Ascending aorta (tissue), 2 donors: ENCODE measurements at regions not wholly inside any gene's neighbourhood (a gene's known extent, or its start where the extent isn't known, plus 50 kb on each side); places are given as distances from the start of the nearest gene placed in this dataset.

ENCODE experiments used
- DNase-seq, 2 donors: peaks; one replicate each; pipeline ENCODE4 v3.0.0-alpha.2; 2019; ENCODE audit warnings: low spot score in 2 of 2
- H3K27ac ChIP-seq, 2 donors: fragments of 200-600 bp; sonication (generic); one replicate each; pipeline ENCODE4 v1.5.1; 2016 to 2017; ENCODE audit warnings: mild to moderate bottlenecking in 1 of 2
- H3K27me3 ChIP-seq: fragments of 200-600 bp; sonication (generic); one replicate; pipeline ENCODE4 v1.5.1; 2017
- H3K36me3 ChIP-seq, 2 donors: fragments of 200-600 bp; sonication (generic); one replicate each; pipeline ENCODE4 v1.5.1; 2016
- H3K4me1 ChIP-seq, 2 donors: fragments of 200-600 bp; sonication (generic); one replicate each; pipeline ENCODE4 v1.5.1; 2016 to 2017; ENCODE audit warnings: mild to moderate bottlenecking in 1 of 2
- H3K4me3 ChIP-seq, 2 donors: fragments of 200-600 bp; sonication (generic); one replicate each; pipeline ENCODE4 v1.5.1; 2016 to 2017; ENCODE audit warnings: mild to moderate bottlenecking in 1 of 2
- H3K9me3 ChIP-seq, 2 donors: fragments of 200-600 bp; sonication (generic); one replicate each; pipeline ENCODE4 v1.5.1; 2016
- intact Hi-C: fragments of 100-400 bp; cut with DNase I; formaldehyde crosslinking; loops from one replicate; pipeline ENCODE4 v1.15.1; 2023
- TF ChIP-seq, protein P1 (sequence below), 3 experiments: fragments of 200-600 bp in 2 of 3; fragments of 450-650 bp in 1 of 3; sonication (generic) in 2 of 3; IDR thresholded peaks; one replicate each; pipeline ENCODE4 v1.5.1; 2016 to 2019; ENCODE audit warnings: antibody characterized with exemption in 3 of 3, mild to moderate bottlenecking in 1 of 3, moderate library complexity in 1 of 3

DNA sequence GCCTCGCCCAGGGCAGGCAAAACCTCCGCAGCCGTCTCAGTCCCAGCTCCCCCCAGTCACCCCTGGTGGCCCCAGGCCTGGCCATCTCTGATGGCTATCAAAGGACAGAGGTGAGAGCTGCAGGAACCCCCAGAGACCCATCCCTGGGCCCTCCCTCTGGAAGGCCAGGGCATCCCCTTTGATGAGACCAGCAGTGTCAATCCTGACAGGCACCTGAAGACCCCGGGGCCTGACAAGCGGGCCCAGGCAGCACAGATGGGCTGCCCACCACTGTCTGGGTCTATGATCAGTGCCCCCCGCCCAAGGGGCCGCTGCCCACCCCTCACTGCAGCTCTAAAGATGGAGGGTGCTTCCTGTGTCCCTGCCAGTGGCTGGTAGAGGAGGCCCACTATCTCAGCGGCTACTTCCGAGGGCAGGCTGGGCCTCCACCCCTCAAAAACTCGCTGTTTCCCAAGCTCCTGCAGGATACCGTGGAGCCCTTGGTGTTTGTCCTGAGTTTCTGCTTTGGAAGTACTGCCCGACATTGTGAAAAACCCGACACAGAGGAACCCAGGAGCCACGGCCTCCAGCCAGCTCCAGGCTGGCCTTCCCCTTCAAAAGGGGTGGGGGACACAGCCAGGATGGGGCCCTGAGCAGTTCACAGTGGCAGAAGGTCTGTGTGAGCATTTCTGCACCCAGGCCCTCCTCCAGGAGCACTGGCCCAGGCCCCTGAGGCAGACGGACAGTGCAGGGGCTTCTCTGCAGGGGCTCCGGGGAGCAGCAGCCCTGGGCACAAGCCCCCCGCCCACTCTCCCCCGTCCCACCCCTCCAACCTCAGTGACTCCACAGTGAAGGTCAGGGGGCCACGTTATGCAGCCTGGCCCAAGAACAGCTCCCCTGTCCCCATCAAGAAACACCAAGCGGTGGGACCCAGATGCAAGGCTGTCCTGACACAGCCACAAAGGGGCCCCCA, 99.2 kb downstream of the PDGFA start:
- H3K27ac ChIP-seq: no peak overlapping the region
- no peak overlapping the region for H3K4me3 ChIP-seq
- H3K9me3 ChIP-seq: no peaks in the 10 kb centered on the region
- intact Hi-C loops: no loop called here
- no peak for DNase-seq
- TF ChIP-seq, protein P1, sequence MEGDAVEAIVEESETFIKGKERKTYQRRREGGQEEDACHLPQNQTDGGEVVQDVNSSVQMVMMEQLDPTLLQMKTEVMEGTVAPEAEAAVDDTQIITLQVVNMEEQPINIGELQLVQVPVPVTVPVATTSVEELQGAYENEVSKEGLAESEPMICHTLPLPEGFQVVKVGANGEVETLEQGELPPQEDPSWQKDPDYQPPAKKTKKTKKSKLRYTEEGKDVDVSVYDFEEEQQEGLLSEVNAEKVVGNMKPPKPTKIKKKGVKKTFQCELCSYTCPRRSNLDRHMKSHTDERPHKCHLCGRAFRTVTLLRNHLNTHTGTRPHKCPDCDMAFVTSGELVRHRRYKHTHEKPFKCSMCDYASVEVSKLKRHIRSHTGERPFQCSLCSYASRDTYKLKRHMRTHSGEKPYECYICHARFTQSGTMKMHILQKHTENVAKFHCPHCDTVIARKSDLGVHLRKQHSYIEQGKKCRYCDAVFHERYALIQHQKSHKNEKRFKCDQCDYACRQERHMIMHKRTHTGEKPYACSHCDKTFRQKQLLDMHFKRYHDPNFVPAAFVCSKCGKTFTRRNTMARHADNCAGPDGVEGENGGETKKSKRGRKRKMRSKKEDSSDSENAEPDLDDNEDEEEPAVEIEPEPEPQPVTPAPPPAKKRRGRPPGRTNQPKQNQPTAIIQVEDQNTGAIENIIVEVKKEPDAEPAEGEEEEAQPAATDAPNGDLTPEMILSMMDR (IDR thresholded peaks at IDR 0.05): no peak
- H3K4me1 ChIP-seq: peaks cover 8 to 11% of the 10 kb centered on the region in 2 donors
- no peaks in the 10 kb centered on the region for H3K36me3 ChIP-seq
- no peaks in the 10 kb centered on the region for H3K27me3 ChIP-seq

DNA sequence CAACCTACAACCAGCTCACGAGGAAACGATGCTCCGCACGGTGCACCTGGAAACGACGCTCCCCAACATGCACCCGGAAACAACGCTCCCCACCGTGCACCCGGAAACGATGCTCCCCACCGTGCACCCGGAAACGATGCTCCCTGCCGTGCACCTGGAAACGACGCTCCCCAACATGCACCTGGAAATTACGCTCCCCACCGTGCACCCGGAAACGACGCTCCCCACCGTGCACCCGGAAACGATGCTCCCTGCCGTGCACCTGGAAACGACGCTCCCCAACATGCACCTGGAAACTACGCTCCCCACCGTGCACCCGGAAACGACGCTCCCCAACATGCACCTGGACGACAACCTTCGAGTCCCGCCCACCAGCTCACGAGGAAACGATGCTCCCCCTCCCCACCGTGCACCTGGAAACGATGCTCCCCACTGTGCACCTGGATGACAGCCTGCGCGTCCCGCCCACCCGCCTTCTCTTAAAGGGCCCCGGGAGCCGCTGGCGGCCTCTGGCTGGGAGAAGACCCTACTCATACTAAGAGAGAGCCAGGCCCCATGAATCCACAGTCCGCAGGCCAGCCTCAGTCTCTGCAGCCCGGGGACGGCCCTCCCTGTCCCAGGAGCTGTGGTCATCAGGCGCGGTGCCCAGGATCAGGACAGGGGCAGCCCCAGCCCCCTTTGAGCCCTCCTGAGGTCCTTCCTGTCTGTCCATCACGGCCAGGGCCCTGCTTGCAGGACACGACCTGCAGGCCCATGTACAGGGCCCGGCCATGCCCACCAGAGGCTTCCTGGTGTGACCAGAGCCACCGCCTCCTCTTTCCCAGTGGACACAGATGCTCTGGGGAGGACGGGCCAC, 98.3 kb downstream of the PDGFA start:
- Histone ChIP-seq H3K27me3 (no peaks in the 10 kb centered on the region), H3K9me3 (no peaks in the 10 kb centered on the region), H3K4me3 (no peak overlapping the region), H3K27ac (no peak overlapping the region), H3K36me3 (no peaks in the 10 kb centered on the region), H3K4me1 (peaks cover 12 to 18% of the 10 kb centered on the region in 2 donors)
- intact Hi-C loops: no loop called here
- TF ChIP-seq, protein P1 (IDR thresholded peaks at IDR 0.05): no peak
- no peak for DNase-seq

DNA sequence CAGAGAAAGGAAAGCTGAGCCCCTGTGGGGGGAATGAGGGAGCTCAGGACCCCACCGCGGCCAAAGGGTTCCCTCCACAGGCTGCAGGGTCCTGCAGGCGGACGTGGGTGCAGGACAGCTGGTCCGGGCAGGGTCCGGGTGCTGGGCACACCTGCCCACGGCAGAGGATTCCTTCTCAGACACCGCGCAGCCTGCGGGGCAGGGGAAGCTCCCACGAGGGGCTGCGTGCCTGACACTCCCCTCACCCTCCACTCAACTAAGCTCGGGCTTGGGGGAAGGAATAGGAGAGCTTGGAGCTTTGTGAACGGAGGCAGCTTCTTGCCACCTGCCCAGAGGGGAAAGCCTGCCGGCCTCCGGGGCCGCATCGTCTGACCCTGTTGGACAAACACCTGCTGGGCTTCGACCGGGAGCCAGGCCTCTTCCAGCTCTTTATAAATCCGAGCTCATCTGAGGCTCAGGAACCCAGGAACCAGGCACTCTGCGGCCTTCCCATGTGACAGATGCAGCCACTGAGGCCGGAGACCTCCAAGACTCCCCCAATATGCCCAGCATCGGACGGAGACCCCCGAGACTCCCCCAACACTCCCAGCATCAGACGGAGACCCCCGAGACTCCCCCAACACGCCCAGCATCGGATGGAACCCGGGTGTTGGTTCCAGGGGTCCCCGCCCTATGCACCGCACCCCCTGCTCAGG, 97.3 kb downstream of the PDGFA start:
- Histone ChIP-seq H3K4me3 (no peak overlapping the region), H3K36me3 (no peaks in the 10 kb centered on the region), H3K27ac (no peak overlapping the region), H3K4me1 (peaks cover 12 to 18% of the 10 kb centered on the region in 2 donors), H3K9me3 (no peaks in the 10 kb centered on the region), H3K27me3 (no peaks in the 10 kb centered on the region)
- no peak for DNase-seq
- TF ChIP-seq, protein P1 (IDR thresholded peaks at IDR 0.05): no peak
- intact Hi-C loops: no loop called here

DNA sequence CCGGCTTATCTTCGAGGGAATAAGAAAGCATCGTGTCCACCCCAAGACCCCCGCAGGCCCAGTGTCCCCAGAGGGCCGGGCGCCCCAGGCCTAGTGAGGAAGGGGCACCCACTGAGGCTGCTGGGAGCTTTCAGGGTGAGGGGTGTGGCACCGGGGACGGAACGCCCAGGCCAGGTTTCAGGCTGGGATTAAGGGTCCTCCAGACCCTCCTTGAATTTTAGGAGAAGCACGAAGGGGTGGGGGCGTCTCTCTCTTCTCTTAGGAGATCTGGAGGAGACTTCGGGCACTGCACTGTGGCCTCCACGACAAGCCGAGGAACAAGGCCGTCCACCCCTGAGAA, 96.8 kb downstream of the PDGFA start:
- Histone ChIP-seq H3K9me3 (no peaks in the 10 kb centered on the region), H3K36me3 (no peaks in the 10 kb centered on the region), H3K4me1 (peaks cover 12 to 18% of the 10 kb centered on the region in 2 donors), H3K4me3 (no peak overlapping the region), H3K27me3 (no peaks in the 10 kb centered on the region), H3K27ac (no peak overlapping the region)
- DNase-seq: no peak
- intact Hi-C loops: no loop called here
- TF ChIP-seq, protein P1 (IDR thresholded peaks at IDR 0.05): no peak
